SK-N-MC (cell line): ENCODE measurements at regions not wholly inside any gene's neighbourhood (a gene's known extent, or its start where the extent isn't known, plus 50 kb on each side); places are given as distances from the start of the nearest gene placed in this dataset.
"Not testable (repeated sequence)": the region's sequence is repeated elsewhere in the genome, so short reads cannot be mapped to it uniquely, and the experiment has no call there.

Source experiments
- EZH2 ChIP-seq: fragments of 200-600 bp; sonication (generic); IDR thresholded peaks from one replicate; pipeline ENCODE4 v1.6.1; 2017; ENCODE audit warnings: antibody characterized with exemption
- POLR2AphosphoS5 ChIP-seq: IDR thresholded peaks from 2 replicates; pipeline ENCODE4 v1.6.1; 2012; ENCODE audit warnings: mild to moderate bottlenecking, low read depth, low read length, borderline replicate concordance

GRCh38 chr15:20430495-20430894, 111.1 kb downstream of the GOLGA6L6 start:
- TF ChIP-seq POLR2AphosphoS5, EZH2: not testable (repeated sequence)
